ENCODE measurements at regions not wholly inside any gene's neighbourhood (a gene's known extent, or its start where the extent isn't known, plus 50 kb on each side); places are given as distances from the start of the nearest gene placed in this dataset.

DNA sequence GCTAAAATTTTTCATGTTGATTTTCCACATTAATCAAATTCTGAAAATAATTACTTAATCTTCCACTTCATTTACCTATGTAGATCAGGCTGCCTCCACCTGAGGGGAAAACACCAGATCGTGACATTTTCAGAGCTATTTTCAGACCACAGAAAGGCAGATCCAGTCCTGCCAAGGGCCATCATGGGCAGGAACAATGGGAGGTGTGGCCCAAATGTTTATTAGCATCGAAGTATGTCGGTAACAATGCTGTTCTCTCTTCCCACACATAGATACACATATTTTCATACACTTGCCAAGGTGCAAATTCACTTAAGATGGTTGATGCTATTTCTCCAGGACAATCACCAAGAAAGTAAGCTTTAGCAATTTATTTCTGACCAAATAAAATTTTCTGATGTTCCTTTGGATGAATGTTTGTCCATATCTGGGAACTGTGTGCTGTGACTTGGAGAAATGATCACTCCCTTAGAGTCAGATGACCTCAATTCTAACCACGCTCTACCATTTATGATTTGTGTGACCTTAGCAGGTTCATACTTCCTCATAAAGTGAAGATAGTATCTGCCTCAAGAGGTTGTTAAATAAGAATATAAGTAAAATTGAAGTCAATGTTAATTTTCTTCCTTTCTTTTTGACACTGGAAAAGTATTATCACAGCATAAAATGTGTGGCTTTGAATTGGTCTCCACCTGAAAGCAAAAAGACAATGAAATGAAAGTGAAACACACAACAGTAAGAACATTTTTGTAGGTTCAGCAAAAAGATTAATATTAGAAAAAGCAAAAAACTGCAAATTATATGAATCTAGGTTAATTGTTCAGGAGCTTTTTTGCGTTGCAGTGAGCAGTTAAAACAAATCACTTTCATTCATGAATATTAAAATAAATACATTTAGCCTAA is 310.4 kb upstream of the PHF14 start:
- H3K27ac Mint-ChIP-seq (ENCODE audit: unreplicated experiment) = no peak overlapping the region
- no peak for DNase-seq (ENCODE audit: low read depth, low spot score)
- H3K4me1 Mint-ChIP-seq = no peaks in the 10 kb centered on the region
- H3K9me3 Mint-ChIP-seq = no peaks in the 10 kb centered on the region
- no peak overlapping the region for H3K4me3 Mint-ChIP-seq
- no peaks in the 10 kb centered on the region for H3K27me3 Mint-ChIP-seq (ENCODE audit: low read depth)
- no peak for TF ChIP-seq CTCF (conservative IDR thresholded peaks at IDR 0.05)
- no peaks in the 10 kb centered on the region for H3K36me3 Mint-ChIP-seq (ENCODE audit: low read depth)

GRCh38 chr7:10672186-10672585 is 301.5 kb upstream of the PHF14 start:
- no peak overlapping the region for H3K27ac Mint-ChIP-seq (ENCODE audit: unreplicated experiment)
- no peaks in the 10 kb centered on the region for H3K4me1 Mint-ChIP-seq
- peaks cover 9% of the 10 kb centered on the region for H3K9me3 Mint-ChIP-seq
- DNase-seq (ENCODE audit: low read depth, low spot score) = no peak
- peaks cover 4% of the 10 kb centered on the region for H3K36me3 Mint-ChIP-seq (ENCODE audit: low read depth)
- TF ChIP-seq CTCF (conservative IDR thresholded peaks at IDR 0.05) = no peak
- no peaks in the 10 kb centered on the region for H3K27me3 Mint-ChIP-seq (ENCODE audit: low read depth)
- H3K4me3 Mint-ChIP-seq = no peak overlapping the region

GRCh38 chr7:10677211-10677610 is 296.5 kb upstream of the PHF14 start:
- no peaks in the 10 kb centered on the region for H3K9me3 Mint-ChIP-seq
- no peak overlapping the region for H3K27ac Mint-ChIP-seq (ENCODE audit: unreplicated experiment)
- no peak overlapping the region for H3K4me3 Mint-ChIP-seq
- DNase-seq (ENCODE audit: low read depth, low spot score) = no peak
- H3K4me1 Mint-ChIP-seq = no peaks in the 10 kb centered on the region
- no peaks in the 10 kb centered on the region for H3K27me3 Mint-ChIP-seq (ENCODE audit: low read depth)
- no peaks in the 10 kb centered on the region for H3K36me3 Mint-ChIP-seq (ENCODE audit: low read depth)
- no peak for TF ChIP-seq CTCF (conservative IDR thresholded peaks at IDR 0.05)

GRCh38 chr7:10677668-10678232 is 295.9 kb upstream of the PHF14 start:
- DNase-seq (ENCODE audit: low read depth, low spot score) = no peak
- no peaks in the 10 kb centered on the region for H3K27me3 Mint-ChIP-seq (ENCODE audit: low read depth)
- H3K36me3 Mint-ChIP-seq (ENCODE audit: low read depth) = no peaks in the 10 kb centered on the region
- no peaks in the 10 kb centered on the region for H3K4me1 Mint-ChIP-seq
- TF ChIP-seq CTCF (conservative IDR thresholded peaks at IDR 0.05) = no peak
- H3K9me3 Mint-ChIP-seq = no peaks in the 10 kb centered on the region
- H3K27ac Mint-ChIP-seq (ENCODE audit: unreplicated experiment) = no peak overlapping the region
- no peak overlapping the region for H3K4me3 Mint-ChIP-seq

- Mint-ChIP-seq H3K36me3 (ENCODE audit: low read depth) (peaks cover 2% of the 10 kb centered on the region), H3K27me3 (ENCODE audit: low read depth) (peaks cover 3% of the 10 kb centered on the region), H3K4me3 (no peak overlapping the region), H3K9me3 (peaks cover 3% of the 10 kb centered on the region), H3K27ac (ENCODE audit: unreplicated experiment) (no peak overlapping the region), H3K4me1 (no peaks in the 10 kb centered on the region)
- DNase-seq (ENCODE audit: low read depth, low spot score) = no peak
- TF ChIP-seq CTCF (conservative IDR thresholded peaks at IDR 0.05) = no peak
Observed at GRCh38 chr7:10684606-10685005, 289.1 kb upstream of the PHF14 start.

All from neural crest cell (in vitro differentiated cells).